GM23248 (cell line): ENCODE measurements at regions not wholly inside any gene's neighbourhood (a gene's known extent, or its start where the extent isn't known, plus 50 kb on each side); places are given as distances from the start of the nearest gene placed in this dataset.

ENCODE experiments used
- EZH2 ChIP-seq: fragments of 200-600 bp; sonication (generic); IDR thresholded peaks from 2 replicates; pipeline ENCODE4 v1.6.1; 2018; ENCODE audit warnings: antibody characterized with exemption, mild to moderate bottlenecking; ENCODE audit not compliant: insufficient read depth, poor library complexity, severe bottlenecking
- EZH2phosphoT487 ChIP-seq: fragments of 200-600 bp; sonication (generic); IDR thresholded peaks from 2 replicates; pipeline ENCODE4 v1.6.1; 2018; ENCODE audit warnings: antibody characterized with exemption, moderate library complexity, mild to moderate bottlenecking, low read depth; ENCODE audit not compliant: insufficient read depth

GRCh38 chr20:57104651-57105204 is 161.7 kb downstream of the BMP7 start:
- no peak for TF ChIP-seq EZH2
- TF ChIP-seq EZH2phosphoT487, result no peak
